ENCODE measurements at regions not wholly inside any gene's neighbourhood (a gene's known extent, or its start where the extent isn't known, plus 50 kb on each side); places are given as distances from the start of the nearest gene placed in this dataset.

- DNase-seq (no peak), FAIRE-seq (no peak)
- Histone ChIP-seq H3K27me3 (ENCODE audit: control insufficient read depth, insufficient read depth, low read length) (no peaks in the 10 kb centered on the region), H3K9me3 (ENCODE audit: control insufficient read depth in 2 of 3, insufficient read depth in 1 of 3, low read length in 3 of 3) (peaks cover 0 to 9% (median 0%) of the 10 kb centered on the region in 3 donors), H3K9ac (ENCODE audit: low read length in 3 of 3) (no peak overlapping the region), H3K36me3 (ENCODE audit: control insufficient read depth in 2 of 3, insufficient read depth in 3 of 3, low read length in 3 of 3) (no peaks in the 10 kb centered on the region), H3K27ac (ENCODE audit: low read depth in 2 of 2, low read length in 2 of 2) (no peak overlapping the region), H3K4me1 (ENCODE audit: control insufficient read depth in 2 of 3, insufficient read depth in 2 of 3, low read depth in 1 of 3, low read length in 3 of 3) (no peaks in the 10 kb centered on the region), H3K4me3 (ENCODE audit: low read length in 3 of 3) (no peak overlapping the region)
- TF ChIP-seq CTCF (IDR thresholded peaks at IDR 0.05; ENCODE audit: borderline replicate concordance, extremely low read depth, insufficient read depth) = no peak
- intact Hi-C loops (cut with DNase I) = no loop called here
Observed at GRCh38 chr3:147875498-147875897, 466.3 kb downstream of the ZIC1 start.

GRCh38 chr3:147881933-147882332 lies 472.8 kb downstream of the ZIC1 start:
- DNase-seq = no peak
- peaks cover 0 to 38% (median 0%) of the 10 kb centered on the region in 3 donors for H3K9me3 ChIP-seq (ENCODE audit: control insufficient read depth in 2 of 3, insufficient read depth in 1 of 3, low read length in 3 of 3)
- no peak for FAIRE-seq
- no peaks in the 10 kb centered on the region for H3K27me3 ChIP-seq (ENCODE audit: control insufficient read depth, insufficient read depth, low read length)
- TF ChIP-seq CTCF (IDR thresholded peaks at IDR 0.05; ENCODE audit: borderline replicate concordance, extremely low read depth, insufficient read depth) = no peak
- no peaks in the 10 kb centered on the region for H3K4me1 ChIP-seq (ENCODE audit: control insufficient read depth in 2 of 3, insufficient read depth in 2 of 3, low read depth in 1 of 3, low read length in 3 of 3)
- no peaks in the 10 kb centered on the region for H3K36me3 ChIP-seq (ENCODE audit: control insufficient read depth in 2 of 3, insufficient read depth in 3 of 3, low read length in 3 of 3)
- no peak overlapping the region for H3K4me3 ChIP-seq (ENCODE audit: low read length in 3 of 3)
- intact Hi-C loops (cut with DNase I) = no loop called here
- no peak overlapping the region for H3K9ac ChIP-seq (ENCODE audit: low read length in 3 of 3)
- no peak overlapping the region for H3K27ac ChIP-seq (ENCODE audit: low read depth in 2 of 2, low read length in 2 of 2)

- Histone ChIP-seq H3K27me3 (ENCODE audit: control insufficient read depth, insufficient read depth, low read length) (no peaks in the 10 kb centered on the region), H3K27ac (ENCODE audit: low read depth in 2 of 2, low read length in 2 of 2) (no peak overlapping the region), H3K36me3 (ENCODE audit: control insufficient read depth in 2 of 3, insufficient read depth in 3 of 3, low read length in 3 of 3) (no peaks in the 10 kb centered on the region), H3K9ac (ENCODE audit: low read length in 3 of 3) (no peak overlapping the region), H3K4me3 (ENCODE audit: low read length in 3 of 3) (no peak overlapping the region), H3K4me1 (ENCODE audit: control insufficient read depth in 2 of 3, insufficient read depth in 2 of 3, low read depth in 1 of 3, low read length in 3 of 3) (no peaks in the 10 kb centered on the region), H3K9me3 (ENCODE audit: control insufficient read depth in 2 of 3, insufficient read depth in 1 of 3, low read length in 3 of 3) (peaks cover 0 to 16% (median 0%) of the 10 kb centered on the region in 3 donors)
- intact Hi-C loops (cut with DNase I) = no loop called here
- FAIRE-seq = no peak
- no peak for TF ChIP-seq CTCF (IDR thresholded peaks at IDR 0.05; ENCODE audit: borderline replicate concordance, extremely low read depth, insufficient read depth)
- DNase-seq = no peak
Observed at GRCh38 chr3:147886879-147887278, 477.7 kb downstream of the ZIC1 start.

GRCh38 chr3:147887797-147888196 lies 478.6 kb downstream of the ZIC1 start:
- TF ChIP-seq CTCF (IDR thresholded peaks at IDR 0.05; ENCODE audit: borderline replicate concordance, extremely low read depth, insufficient read depth) = no peak
- intact Hi-C loops (cut with DNase I) = no loop called here
- no peak overlapping the region for H3K4me3 ChIP-seq (ENCODE audit: low read length in 3 of 3)
- H3K27me3 ChIP-seq (ENCODE audit: control insufficient read depth, insufficient read depth, low read length) = no peaks in the 10 kb centered on the region
- no peaks in the 10 kb centered on the region for H3K4me1 ChIP-seq (ENCODE audit: control insufficient read depth in 2 of 3, insufficient read depth in 2 of 3, low read depth in 1 of 3, low read length in 3 of 3)
- peaks cover 0 to 9% (median 0%) of the 10 kb centered on the region in 3 donors for H3K9me3 ChIP-seq (ENCODE audit: control insufficient read depth in 2 of 3, insufficient read depth in 1 of 3, low read length in 3 of 3)
- no peak overlapping the region for H3K9ac ChIP-seq (ENCODE audit: low read length in 3 of 3)
- FAIRE-seq (no peak), DNase-seq (no peak)
- no peaks in the 10 kb centered on the region for H3K36me3 ChIP-seq (ENCODE audit: control insufficient read depth in 2 of 3, insufficient read depth in 3 of 3, low read length in 3 of 3)
- no peak overlapping the region for H3K27ac ChIP-seq (ENCODE audit: low read depth in 2 of 2, low read length in 2 of 2)
